ENCODE measurements at regions not wholly inside any gene's neighbourhood (a gene's known extent, or its start where the extent isn't known, plus 50 kb on each side); places are given as distances from the start of the nearest gene placed in this dataset.

- Histone ChIP-seq H3K4me3 (ENCODE audit: low read length) (peak overlapping the region; percentile 13; the same call in 1 of the 2 replicates), H2AFZ (ENCODE audit: low read length) (no peak overlapping the region), H3K4me2 (ENCODE audit: low read depth, low read length) (peak overlapping the region; percentile 89), H3K36me3 (replicated peaks; ENCODE audit: insufficient read depth, low read length) (no peaks in the 10 kb centered on the region), H3K9ac (ENCODE audit: low read length) (peak overlapping the region; percentile 82), H3K9me3 (replicated peaks; ENCODE audit: insufficient read depth, low read length) (no peaks in the 10 kb centered on the region), H3K27me3 (replicated peaks; ENCODE audit: insufficient read depth, low read length) (no peaks in the 10 kb centered on the region), H3K27ac (ENCODE audit: low read length) (peak overlapping the region; percentile 98), H3K79me2 (ENCODE audit: low read length) (no peaks in the 10 kb centered on the region), H3K4me1 (ENCODE audit: low read length) (peaks cover 64% of the 10 kb centered on the region), H3F3A (ENCODE audit: insufficient read depth, low read length) (peaks cover 29% of the 10 kb centered on the region), H4K20me1 (ENCODE audit: insufficient read depth, low read length) (no peaks in the 10 kb centered on the region), H3K9me2 (replicated peaks; ENCODE audit: insufficient read depth, low read length) (no peaks in the 10 kb centered on the region)
- DNase-seq, result peak; percentile 92
- TF ChIP-seq EZH2 (optimal IDR thresholded peaks at IDR 0.05; ENCODE audit: low read depth, low read length) (no peak), EZH2phosphoT487 (IDR thresholded peaks at IDR 0.05; ENCODE audit: low read length) (no peak)
- TF ChIP-seq, protein P1, sequence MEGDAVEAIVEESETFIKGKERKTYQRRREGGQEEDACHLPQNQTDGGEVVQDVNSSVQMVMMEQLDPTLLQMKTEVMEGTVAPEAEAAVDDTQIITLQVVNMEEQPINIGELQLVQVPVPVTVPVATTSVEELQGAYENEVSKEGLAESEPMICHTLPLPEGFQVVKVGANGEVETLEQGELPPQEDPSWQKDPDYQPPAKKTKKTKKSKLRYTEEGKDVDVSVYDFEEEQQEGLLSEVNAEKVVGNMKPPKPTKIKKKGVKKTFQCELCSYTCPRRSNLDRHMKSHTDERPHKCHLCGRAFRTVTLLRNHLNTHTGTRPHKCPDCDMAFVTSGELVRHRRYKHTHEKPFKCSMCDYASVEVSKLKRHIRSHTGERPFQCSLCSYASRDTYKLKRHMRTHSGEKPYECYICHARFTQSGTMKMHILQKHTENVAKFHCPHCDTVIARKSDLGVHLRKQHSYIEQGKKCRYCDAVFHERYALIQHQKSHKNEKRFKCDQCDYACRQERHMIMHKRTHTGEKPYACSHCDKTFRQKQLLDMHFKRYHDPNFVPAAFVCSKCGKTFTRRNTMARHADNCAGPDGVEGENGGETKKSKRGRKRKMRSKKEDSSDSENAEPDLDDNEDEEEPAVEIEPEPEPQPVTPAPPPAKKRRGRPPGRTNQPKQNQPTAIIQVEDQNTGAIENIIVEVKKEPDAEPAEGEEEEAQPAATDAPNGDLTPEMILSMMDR (IDR thresholded peaks at IDR 0.05; ENCODE audit: low read length), result no peak
Measured at GRCh38 chr20:24842918-24843715, 106.0 kb upstream of the CST7 start.

- TF ChIP-seq, protein P1 (IDR thresholded peaks at IDR 0.05; ENCODE audit: low read length), result no peak
- TF ChIP-seq EZH2phosphoT487 (IDR thresholded peaks at IDR 0.05; ENCODE audit: low read length) (no peak), EZH2 (optimal IDR thresholded peaks at IDR 0.05; ENCODE audit: low read depth, low read length) (no peak)
- H3K36me3 ChIP-seq (replicated peaks; ENCODE audit: insufficient read depth, low read length), result no peaks in the 10 kb centered on the region
- no peak overlapping the region for H3K4me3 ChIP-seq (ENCODE audit: low read length)
- no peaks in the 10 kb centered on the region for H3K9me2 ChIP-seq (replicated peaks; ENCODE audit: insufficient read depth, low read length)
- H3K27me3 ChIP-seq (replicated peaks; ENCODE audit: insufficient read depth, low read length), result no peaks in the 10 kb centered on the region
- DNase-seq, result no peak
- peaks cover 2% of the 10 kb centered on the region; the same call in 1 of the 2 replicates for H3K4me1 ChIP-seq (ENCODE audit: low read length)
- no peak overlapping the region for H3K4me2 ChIP-seq (ENCODE audit: low read depth, low read length)
- no peaks in the 10 kb centered on the region for H3K9me3 ChIP-seq (replicated peaks; ENCODE audit: insufficient read depth, low read length)
- no peaks in the 10 kb centered on the region for H4K20me1 ChIP-seq (ENCODE audit: insufficient read depth, low read length)
- H3K27ac ChIP-seq (ENCODE audit: low read length), result no peak overlapping the region
- no peaks in the 10 kb centered on the region for H3F3A ChIP-seq (ENCODE audit: insufficient read depth, low read length)
- H2AFZ ChIP-seq (ENCODE audit: low read length), result no peak overlapping the region
- no peak overlapping the region for H3K9ac ChIP-seq (ENCODE audit: low read length)
- no peaks in the 10 kb centered on the region for H3K79me2 ChIP-seq (ENCODE audit: low read length)
Measured at GRCh38 chr20:24850176-24850575, 98.9 kb upstream of the CST7 start.

GRCh38 chr20:24851346-24852019 lies 97.6 kb upstream of the CST7 start:
- H3K4me3 ChIP-seq (ENCODE audit: low read length), result no peak overlapping the region
- H3K4me2 ChIP-seq (ENCODE audit: low read depth, low read length), result no peak overlapping the region
- no peak overlapping the region for H3K9ac ChIP-seq (ENCODE audit: low read length)
- no peaks in the 10 kb centered on the region for H3K27me3 ChIP-seq (replicated peaks; ENCODE audit: insufficient read depth, low read length)
- no peaks in the 10 kb centered on the region for H3K36me3 ChIP-seq (replicated peaks; ENCODE audit: insufficient read depth, low read length)
- H3K4me1 ChIP-seq (ENCODE audit: low read length), result no peaks in the 10 kb centered on the region
- no peaks in the 10 kb centered on the region for H3F3A ChIP-seq (ENCODE audit: insufficient read depth, low read length)
- no peaks in the 10 kb centered on the region for H4K20me1 ChIP-seq (ENCODE audit: insufficient read depth, low read length)
- no peak overlapping the region for H2AFZ ChIP-seq (ENCODE audit: low read length)
- no peak overlapping the region for H3K27ac ChIP-seq (ENCODE audit: low read length)
- H3K79me2 ChIP-seq (ENCODE audit: low read length), result no peaks in the 10 kb centered on the region
- no peaks in the 10 kb centered on the region for H3K9me2 ChIP-seq (replicated peaks; ENCODE audit: insufficient read depth, low read length)
- no peak for DNase-seq
- H3K9me3 ChIP-seq (replicated peaks; ENCODE audit: insufficient read depth, low read length), result no peaks in the 10 kb centered on the region
- no peak for TF ChIP-seq EZH2 (optimal IDR thresholded peaks at IDR 0.05; ENCODE audit: low read depth, low read length)
- no peak for TF ChIP-seq EZH2phosphoT487 (IDR thresholded peaks at IDR 0.05; ENCODE audit: low read length)
- TF ChIP-seq, protein P1 (IDR thresholded peaks at IDR 0.05; ENCODE audit: low read length), result no peak
